Gastroesophageal sphincter (tissue), 3 donors: ENCODE measurements at regions not wholly inside any gene's neighbourhood (a gene's known extent, or its start where the extent isn't known, plus 50 kb on each side); places are given as distances from the start of the nearest gene placed in this dataset.

Source experiments
- CTCF ChIP-seq, 4 experiments: fragments of 200-600 bp in 2 of 4; fragments of 450-650 bp in 2 of 4; sonication (generic) in 1 of 4; IDR thresholded peaks; one replicate each; pipeline ENCODE4 v1.5.1; 2017 to 2019; ENCODE audit warnings: antibody characterized with exemption in 4 of 4, mild to moderate bottlenecking in 2 of 4, moderate library complexity in 2 of 4
- EP300 ChIP-seq: sonication (generic); formaldehyde crosslinking; IDR thresholded peaks from one replicate; pipeline ENCODE4 v1.6.1; 2017; ENCODE audit warnings: antibody characterized with exemption, mild to moderate bottlenecking
- POLR2A ChIP-seq, 2 donors: fragments of 450-650 bp; IDR thresholded peaks; one replicate each; pipeline ENCODE4 v1.6.1; 2017; ENCODE audit warnings: antibody characterized with exemption in 2 of 2, mild to moderate bottlenecking in 2 of 2, moderate library complexity in 1 of 2
- POLR2AphosphoS5 ChIP-seq: sonication (generic); formaldehyde crosslinking; IDR thresholded peaks from one replicate; pipeline ENCODE4 v1.6.1; 2017; ENCODE audit warnings: antibody characterized with exemption

DNA sequence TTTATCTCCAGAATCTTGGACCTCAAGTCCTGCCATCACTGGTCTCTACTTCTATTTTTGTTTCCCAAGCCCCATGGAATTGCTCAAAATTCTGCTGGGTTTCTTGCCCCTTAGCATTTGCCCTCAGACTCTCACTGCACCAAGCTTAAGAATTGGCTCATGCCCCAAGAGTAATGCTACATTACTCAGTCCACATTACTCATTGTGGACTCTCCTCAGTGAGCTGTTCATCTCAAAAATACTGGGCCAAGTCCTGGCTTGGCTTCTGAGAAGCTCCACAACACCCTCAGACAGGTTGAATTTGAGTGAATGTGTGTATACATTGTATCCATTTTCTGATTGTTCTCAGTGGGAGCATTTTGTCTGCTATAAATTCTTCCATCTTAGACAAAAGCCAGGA is 364.4 kb upstream of the ARHGEF26 start:
- TF ChIP-seq CTCF (IDR thresholded peaks at IDR 0.05) (no peak), POLR2A (IDR thresholded peaks at IDR 0.05) (no peak), EP300 (no peak), POLR2AphosphoS5 (no peak)
